CD4-positive, alpha-beta T cell treated with Interleukin-4 for 4 hours (primary cell): ENCODE measurements at regions not wholly inside any gene's neighbourhood (a gene's known extent, or its start where the extent isn't known, plus 50 kb on each side); places are given as distances from the start of the nearest gene placed in this dataset.
"Not testable (repeated sequence)": the region's sequence is repeated elsewhere in the genome, so short reads cannot be mapped to it uniquely, and the experiment has no call there.

Experiments
- DNase-seq: peaks from one replicate; pipeline ENCODE4 v3.0.0-alpha.2; 2020

DNA sequence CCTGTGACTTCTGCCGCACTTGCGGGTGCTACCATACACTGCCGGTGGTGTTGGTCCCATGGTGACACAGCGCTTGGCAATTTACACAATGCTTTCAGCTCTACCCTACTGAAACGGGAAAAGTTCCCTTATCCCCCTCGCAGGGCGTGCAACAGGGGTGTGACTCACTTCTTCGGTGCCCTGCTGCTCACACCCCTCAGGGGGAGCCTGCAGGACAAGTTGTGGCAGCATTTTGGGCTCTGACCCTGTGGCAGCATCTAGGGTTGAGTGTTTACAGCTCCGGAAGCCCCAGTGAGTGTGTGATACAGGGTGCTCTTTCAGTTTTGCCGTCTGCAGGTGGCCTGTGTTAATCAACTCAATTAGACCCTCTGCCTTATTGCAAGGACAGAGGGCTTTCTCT, 324.7 kb upstream of the RGMA start:
- no peak for DNase-seq

DNA sequence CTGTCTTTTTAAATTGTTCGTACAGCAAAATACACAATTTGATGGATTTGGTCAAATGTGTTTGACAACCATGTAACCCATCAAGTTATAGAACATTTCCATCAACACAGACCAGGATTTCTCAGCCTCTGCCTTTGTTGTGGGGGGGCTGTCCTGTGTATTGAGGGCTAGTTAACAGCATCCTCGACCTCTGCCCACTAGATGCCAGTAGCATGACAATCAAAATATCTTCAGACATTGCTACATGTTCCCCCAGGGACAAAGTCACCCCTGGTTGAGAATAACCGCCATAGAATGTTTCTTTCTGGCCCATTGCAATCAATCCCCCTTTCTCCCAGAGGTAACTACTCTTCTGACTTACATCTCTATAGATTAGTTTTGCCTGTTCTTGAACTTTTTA, 310.1 kb upstream of the RGMA start:
- no peak for DNase-seq

DNA sequence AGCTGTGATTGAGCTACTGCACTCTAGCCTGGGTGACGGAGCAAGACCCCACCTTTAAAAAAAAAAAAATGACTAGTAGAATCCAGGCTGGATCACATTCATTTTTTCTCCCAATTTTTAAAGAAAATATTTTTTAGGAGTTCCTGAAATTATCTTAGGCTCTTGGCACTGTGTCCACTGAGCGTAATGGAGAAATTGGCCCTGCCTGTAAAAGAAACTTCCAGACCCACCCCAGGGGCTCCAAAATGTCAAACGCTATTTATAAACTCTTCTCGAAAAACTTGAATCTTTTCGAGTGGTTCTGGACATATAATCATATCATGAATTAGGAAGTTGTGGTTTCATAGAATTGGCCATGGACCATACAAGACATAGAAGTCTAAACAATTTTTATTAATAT, 300.2 kb upstream of the RGMA start:
- no peak for DNase-seq

DNA sequence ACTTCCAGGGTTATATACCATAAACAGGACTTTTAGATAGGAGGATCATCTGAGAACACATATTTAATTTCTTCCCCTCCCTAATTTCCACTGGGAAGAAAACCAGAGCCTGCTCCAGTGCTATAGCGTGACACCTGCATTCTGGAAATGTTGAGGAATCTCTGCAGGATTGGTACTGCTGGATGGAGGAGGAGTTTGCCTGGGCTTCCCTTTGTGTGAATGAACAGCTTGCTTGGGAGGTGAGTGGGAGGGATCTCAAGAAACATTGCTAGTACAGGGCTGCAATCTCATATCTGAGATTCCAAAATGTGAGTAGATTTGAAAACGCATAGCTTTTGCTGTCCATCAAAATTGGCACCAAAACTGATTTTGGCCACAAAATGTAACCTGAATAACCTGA, 295.9 kb upstream of the RGMA start:
- no peak for DNase-seq

DNA sequence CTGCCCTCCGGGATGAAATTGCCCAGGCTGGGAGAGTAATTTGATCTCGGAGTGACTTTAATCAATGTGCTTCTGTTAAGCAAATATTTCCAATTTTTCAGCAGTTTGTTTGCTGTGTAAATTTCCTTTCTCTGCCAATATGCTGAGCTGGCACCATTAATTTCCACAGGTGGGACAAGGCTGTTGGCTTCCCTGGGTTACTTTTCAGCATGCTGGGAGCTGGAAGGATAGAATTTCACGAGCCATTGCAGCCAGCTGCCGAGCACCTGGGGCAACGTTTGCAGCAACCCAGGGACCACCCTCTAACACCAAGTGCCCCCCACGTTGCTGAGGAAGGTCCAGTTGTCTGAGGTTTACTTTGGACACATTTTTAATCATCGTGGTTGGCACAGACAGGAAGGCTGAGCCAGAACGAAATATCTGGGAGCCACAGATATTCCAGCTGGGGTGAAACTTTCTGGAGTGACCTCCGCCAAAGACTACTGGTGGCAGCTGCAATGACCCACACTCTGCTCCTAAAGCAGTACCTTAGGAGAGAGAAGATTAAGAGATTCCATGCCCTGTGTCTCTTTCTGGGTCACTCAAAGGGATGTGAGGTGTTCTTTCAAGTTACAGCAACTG, 293.3 kb upstream of the RGMA start:
- DNase-seq = no peak

DNA sequence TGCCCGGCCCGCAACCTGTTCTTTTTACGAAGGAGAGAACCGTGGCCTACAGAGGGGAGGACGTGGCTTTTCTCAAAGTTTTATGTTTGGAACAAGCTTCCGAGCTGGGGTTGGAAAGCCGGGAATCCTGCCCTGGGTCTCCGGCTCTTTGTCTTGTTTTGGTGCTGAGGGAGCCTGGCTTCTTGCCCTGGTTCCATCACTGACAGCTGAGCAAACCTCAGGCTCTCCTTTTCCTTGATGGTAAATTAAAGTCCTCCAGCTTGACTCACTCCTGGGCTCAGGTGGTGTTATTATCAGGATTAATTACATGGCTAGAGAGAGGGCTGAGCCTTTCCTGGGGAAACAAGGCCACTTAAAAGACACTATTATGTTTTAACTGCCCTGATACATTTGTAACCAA, 289.5 kb upstream of the RGMA start:
- DNase-seq = no peak

DNA sequence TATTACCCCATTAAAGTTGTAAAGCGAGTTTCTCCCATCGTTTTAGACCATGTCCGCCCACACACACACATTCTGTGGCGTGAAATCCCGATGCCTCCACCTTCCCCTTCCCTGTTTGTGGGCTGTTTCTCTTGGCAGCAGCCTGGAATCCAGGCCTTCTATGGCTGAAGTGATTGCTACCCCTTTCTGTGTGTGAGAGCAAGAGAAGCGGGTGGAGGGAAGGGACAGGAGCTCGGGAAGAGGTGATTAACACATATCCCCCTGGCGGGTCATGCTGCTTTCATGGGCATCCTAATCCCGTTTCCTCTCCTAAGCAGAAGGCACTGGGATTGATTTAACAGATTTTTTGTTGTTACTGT, 283.8 kb upstream of the RGMA start:
- DNase-seq = no peak

DNA sequence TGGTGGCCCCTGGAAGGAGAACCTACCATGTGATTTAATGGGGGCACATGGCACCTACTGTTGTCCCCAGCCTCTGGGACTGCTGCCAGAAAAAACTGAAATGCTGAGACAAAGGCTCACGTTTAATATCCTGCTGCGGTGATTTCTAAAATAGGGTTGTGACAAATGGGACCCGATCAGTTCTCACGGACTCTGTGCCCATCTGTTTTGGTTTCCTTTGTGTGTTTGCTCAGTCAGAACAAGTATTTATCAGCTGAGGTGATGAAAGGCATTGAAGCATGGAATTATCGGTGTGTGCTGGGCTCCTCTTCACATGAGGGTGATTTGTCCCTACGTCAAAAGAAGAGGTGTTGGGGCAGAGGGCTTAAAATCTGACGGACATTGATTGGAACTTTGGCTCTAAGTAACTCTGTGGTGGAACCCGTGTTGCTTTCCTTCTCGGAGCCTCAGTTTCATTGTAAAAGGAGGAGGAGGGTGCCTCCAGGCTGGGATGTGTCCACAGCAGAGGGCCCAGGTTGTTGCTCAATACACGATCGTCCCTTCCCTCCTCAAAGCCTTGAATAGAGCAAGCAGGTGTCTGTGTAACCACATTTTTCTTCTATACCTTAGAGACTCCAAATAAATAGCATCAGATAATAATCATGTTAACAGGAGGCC, 283.3 kb upstream of the RGMA start:
- DNase-seq = no peak

DNA sequence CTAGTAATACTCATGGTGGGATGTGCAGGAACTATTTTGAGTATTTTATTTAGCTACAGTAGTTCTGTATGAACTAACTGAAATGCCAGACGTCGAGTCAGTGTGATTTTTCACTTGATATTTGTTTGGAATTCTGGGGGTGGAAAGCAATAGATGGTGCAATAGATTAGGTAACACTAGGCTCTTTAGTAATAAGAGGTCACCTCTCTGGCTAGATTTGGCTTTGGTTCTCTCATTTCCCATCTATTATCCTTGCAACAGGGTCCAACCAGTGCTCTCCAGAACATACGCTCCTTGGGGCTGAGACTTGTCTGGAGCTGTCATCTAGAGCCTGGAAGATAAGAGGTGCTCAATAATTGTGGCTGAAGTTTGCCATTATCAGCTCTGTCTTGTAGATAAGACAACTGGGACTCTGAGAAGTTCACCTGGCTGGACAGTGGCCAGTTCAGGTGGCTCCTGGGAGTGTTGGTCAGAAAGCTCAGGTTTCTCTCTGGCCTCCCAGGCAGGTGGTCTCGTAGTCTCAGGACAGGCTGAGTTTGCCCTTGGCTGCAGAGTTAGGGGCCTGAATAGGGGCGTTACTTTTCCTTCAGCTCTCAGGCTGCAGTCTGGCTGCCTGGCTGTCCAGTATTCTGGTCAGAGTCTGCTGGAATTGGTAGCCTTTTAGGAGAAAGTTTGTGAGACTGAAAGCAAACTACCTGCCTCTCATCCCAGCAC, 277.5 kb upstream of the RGMA start:
- DNase-seq = no peak

DNA sequence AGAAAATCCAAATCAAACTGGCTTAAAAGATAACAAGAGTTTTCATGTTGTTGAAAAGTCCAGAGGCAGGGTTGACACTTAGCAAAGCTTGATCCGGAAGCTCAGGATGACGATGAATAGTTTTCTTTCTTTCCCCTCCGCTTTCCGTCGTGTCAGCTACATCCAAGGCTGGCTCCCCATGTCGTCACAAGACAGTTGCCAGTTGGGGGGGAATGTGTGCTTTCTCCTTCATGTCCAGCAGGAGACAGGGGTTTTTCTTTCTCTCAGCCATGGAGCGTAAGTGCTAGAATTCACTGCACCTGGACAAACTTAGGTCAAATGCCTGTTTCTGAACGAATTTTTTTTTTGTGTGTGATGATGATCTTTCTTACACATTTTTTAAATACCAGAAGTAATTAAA, 273.8 kb upstream of the RGMA start:
- no peak for DNase-seq

DNA sequence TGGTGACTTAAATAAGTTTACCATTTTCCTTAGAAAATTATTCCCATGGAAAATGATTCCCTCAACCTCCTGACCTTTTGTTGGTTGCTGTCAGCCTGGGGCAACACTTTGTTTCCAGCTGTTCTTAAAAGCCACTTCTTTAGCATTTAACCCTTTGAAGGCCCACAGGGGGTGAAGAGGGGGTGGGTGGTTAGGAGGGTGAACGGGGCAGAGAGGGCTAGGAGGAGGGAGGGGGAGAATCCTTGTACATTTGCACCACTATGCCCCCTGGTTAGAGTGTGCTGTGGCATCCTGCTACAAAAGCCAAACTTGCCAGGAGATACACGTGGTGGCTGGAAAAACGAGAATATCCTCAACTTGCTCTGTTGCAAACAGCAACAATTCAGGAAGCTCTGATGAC, 273.2 kb upstream of the RGMA start:
- no peak for DNase-seq

DNA sequence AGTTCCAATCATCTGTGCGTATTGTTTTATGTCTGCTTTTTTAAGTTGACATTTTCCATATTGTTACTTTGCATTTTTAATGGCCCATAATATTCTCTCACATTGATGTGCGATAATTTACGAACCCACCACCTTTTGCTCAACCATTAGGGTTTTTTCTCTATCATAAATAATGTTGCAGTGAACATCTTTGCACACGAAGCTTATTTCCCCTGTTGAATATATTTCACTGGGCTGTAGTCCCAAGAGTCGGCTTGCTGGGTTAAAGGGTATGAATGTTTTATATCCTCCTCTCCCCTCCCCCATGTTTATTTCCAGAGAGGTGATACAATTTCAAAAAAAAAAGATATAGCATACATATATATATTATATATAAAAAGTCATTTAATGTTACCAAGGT, 272.7 kb upstream of the RGMA start:
- DNase-seq = no peak

DNA sequence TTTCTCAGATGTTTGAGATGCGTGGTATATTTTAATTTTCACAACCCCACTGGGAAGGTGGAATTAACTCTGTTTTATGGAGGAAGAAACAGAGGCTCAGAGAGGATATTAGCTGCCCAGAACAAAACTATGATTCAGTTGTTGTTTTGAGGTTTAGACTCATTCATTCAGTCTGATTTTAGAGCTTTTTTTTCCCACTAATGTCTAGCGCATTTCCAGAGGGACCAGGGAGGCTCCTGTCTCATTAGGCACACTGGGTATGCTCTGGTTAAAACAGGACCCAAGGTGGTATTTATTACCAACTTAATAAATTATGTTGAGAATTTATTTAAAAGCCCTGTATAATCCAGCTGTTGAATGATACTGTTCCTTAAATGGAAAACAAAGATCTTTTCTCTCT, 272.0 kb upstream of the RGMA start:
- DNase-seq = no peak

DNA sequence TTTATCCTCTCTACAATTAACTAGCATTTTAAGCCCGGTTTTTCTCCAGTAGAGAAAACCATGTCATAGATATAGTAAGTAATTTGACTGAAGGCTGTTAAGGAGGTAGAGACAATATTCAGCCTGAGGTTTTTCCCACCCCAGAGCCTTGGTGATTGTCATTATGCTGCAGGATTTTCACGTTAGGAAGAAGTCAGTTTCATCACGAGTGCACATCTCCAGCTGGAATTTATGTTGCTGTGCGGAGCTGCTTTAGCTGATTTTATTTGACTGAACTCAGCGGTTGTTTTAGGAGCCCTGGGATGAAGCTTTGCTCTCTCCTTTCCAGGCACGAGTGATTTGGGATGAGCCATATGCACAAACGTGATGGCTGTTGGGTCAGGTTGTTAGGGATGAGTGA, 271.3 kb upstream of the RGMA start:
- no peak for DNase-seq

DNA sequence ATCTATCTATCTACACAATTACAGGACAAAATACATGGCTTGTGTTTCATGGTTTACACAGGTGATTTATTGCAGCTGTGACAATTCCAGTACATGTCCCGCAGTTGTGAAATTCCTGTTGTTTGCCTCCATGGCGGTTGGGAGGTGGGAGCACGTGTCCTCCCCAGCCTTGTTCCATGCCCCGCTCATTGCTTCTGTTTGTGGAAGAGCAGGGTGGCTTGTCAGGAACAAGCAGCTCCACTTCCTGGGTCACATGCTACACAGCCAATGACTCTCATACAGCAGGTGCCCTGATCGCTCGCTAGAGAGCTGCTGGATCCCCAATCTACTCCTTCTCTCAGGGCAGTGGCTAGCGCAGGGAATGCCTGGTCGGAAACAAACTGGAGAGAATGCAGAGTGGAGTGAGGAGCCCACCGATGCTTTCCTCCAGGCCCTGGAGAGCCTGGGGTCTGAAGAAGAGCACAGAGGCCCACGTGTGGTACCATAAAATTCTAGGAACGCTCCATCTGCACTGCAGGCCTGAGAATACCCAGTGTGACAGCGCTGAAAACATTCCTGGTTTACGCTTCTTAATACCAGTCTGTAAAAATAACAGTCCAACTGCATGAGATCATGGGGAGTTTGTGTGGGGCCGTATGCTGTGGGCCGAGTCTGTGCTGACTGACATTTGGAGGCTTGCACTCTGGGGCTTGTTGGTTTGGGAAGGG, 270.6 kb upstream of the RGMA start:
- DNase-seq = no peak

DNA sequence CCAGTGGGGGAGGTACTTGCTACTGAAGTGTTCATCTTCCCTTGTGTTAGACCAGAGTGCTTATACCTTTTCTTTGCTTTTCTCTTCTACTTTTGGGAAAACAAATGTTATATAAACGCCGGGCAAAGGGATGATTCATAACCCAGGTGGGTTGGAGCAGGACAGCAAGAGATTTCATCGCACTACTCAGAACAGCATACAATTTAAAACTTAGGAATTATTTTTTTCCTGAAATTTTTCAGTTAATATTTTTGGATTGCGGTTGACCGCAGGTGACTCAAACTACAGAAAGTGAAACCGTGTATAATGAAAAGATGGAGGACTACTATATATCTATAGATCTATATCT, 270.0 kb upstream of the RGMA start:
- no peak for DNase-seq

DNA sequence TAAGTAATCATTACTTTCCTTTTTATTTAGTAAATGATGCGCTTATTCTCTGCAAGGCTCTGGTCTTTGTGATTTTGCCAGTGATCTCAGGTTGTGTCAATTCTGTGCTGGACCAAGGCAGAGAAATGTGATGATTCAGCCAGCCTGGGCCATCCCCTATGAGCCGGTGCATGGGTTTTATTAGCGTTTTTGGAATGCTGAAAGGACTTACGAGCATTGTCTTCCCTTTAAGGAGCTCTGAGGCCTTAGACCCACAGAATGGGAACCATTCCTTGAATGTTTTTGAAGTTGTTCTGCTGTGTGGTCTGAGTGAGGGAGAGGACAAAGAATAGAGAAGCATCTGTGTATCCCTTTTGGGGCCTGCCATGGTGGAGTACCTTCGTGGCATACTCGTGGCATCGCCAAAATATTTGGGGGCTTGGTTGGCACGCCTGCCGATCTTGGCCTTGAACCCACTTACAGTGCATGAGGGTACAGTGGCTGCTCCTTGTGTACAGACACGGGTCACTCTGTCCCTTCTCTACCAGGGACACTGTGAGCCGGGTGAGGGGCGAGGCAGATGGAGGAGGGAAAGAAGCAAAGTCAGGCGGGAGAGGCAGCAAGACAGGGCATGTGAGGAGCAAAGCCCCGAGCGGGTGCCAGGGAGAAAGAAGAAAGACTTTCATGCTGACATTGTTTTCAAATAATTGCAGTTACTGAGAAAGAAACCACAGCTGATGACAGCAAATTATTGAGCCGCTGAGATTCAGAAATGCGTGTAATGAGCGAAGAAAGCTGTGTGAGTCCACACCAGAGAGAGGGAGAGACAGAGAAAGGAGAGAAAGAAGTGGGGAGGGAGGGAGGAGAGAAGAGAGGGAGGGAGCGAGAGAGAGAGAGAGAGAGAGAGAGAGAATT, 269.4 kb upstream of the RGMA start:
- no peak for DNase-seq

DNA sequence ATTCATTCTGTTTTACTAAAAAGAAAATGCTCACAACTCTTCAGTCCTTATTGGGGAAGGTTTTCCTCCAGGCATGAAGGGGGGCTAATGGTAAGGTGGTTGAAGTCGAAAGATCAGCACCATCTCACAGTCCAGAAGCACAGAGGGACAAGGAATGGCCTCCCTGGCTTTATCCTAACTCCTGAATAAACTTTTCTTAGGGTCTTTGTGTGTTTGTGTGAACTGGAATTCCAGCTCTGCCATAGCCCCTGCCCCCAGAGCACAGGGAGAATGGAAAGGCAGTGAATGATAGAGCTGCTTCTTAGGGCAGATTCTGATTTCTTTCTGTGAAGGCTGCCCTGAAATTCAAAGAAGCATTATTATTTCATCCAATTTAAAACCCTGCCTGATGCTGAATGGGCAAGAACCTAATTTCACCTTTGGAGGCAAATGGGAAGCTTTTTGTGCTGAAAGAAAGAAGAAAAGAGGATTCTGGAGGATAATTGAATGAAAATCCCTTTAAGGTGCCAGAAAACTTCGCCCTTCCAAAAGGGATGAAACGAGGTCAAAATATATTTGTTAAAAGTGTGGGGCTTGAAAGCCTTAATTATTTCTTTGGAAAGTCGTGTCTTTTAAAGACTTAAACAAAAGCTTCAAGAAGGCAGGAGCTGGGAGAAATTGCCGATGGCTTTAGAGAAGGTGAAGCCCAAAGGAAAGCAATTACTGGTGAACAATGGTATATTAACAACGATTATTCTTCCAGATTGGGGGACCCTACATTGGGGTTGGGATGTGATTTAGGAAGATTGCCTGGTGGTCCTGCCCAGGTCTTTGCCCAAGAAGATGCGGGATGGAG, 259.9 kb upstream of the RGMA start:
- no peak for DNase-seq

DNA sequence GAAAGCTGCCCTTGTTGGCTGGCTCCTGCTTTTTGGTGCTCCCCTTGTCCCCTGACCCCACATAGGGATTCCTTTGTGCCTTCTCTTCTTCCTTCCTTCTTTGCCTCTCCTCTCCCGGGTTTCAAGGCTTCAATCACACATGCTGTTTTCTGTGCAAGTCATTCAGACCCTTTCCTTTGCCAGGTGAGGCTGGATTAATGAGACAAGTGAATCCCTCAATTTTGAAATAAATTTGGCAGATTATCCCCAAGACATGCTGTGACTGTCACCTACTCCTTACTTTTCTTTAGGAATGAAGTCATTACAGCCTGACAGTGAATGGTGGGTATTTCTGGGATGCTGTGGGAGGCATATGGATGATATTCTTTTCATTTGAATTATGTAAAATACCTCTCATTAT, 259.0 kb upstream of the RGMA start:
- no peak for DNase-seq

DNA sequence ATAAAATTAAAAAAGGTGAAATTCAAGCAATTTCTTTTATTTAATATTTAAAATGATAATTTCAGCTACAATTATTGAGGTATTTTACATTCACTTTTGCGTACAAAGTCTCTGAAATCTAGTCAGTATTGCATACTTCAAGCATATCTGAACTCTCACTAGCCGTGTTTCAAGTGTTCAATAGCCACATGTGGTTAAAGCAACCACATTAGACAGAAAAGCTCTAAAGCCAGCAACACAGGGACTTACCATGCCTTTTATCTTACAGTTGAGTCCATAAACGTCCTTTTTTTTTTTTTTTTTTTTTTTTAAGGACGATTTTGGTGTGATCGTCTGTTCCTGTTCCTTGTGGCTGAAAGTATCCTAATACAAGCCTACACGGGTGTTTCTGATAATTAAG, 257.0 kb upstream of the RGMA start:
- no peak for DNase-seq

DNA sequence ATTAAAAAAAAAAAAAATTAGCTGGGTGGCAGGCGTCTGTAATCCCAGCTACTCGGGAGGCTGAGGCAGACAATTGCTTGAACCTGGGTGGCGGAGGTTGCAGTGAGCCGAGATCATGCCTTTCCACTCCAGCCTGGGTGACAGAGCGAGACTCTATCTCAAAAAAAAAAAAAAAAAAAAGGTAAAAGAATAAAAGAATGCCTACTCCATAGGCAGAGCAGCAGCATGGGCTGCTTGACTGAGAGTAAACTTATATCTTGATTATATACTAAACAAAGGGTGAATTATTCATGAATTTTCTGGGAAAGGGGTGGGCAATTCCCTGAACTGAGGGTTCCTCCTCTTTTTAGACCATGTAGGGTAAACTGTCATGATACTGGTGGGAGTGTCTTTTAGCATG, 254.4 kb upstream of the RGMA start:
- not testable (repeated sequence) for DNase-seq

DNA sequence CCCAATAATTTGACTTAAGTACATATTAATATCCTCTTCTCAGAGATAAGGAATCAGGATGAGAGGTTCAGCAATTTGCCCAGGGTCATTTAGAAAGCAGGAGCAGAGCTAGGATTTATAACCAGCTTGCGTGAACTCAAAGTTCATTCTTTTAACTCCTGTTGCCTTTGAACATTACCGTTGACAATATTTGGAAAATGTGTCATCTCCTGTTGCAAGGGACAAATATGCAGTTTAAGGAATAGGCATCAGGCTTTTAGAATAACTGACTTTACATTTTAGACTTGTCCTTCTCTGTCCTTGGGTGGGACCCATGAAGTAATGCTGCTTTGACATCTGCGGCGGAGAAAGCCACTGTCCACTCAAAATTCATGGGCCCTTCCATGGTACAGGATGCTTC, 252.2 kb upstream of the RGMA start:
- no peak for DNase-seq
